Prostate gland (tissue), 2 donors: ENCODE measurements at regions not wholly inside any gene's neighbourhood (a gene's known extent, or its start where the extent isn't known, plus 50 kb on each side); places are given as distances from the start of the nearest gene placed in this dataset.

Experiments used
- POLR2A ChIP-seq: fragments of 450-650 bp; IDR thresholded peaks from one replicate; pipeline ENCODE4 v1.6.1; 2016; ENCODE audit warnings: antibody characterized with exemption, mild to moderate bottlenecking
- TF ChIP-seq, protein P1 (sequence below), 4 experiments: fragments of 200-600 bp in 2 of 4; fragments of 450-650 bp in 2 of 4; sonication (generic) in 2 of 4; IDR thresholded peaks; 1 replicate in 3 of 4; 2 replicates in 1 of 4; pipeline ENCODE4 v1.5.1; 2016 to 2019; ENCODE audit warnings: antibody characterized with exemption in 4 of 4, mild to moderate bottlenecking in 2 of 4, moderate library complexity in 2 of 4

DNA sequence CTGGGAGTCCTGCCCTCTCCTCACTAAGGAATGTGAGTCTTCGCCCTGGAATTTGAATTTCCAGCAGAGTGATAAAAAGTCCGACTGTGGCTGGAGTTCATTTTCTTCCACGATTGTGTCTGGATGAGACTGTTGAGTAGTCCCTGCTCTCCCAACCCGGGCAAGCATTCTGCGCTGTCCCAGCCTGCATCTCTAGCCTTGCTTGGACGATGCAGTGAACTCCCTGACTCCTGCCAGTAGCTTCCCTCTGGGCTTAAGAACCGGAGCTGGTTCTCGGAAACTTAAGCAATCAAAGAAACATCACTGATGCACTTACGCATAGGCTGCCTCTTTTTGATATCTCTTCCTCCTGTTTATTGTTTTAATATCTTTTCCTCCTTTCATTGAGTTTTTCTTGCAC lies 116.0 kb upstream of the FZD8 start:
- TF ChIP-seq, protein P1, sequence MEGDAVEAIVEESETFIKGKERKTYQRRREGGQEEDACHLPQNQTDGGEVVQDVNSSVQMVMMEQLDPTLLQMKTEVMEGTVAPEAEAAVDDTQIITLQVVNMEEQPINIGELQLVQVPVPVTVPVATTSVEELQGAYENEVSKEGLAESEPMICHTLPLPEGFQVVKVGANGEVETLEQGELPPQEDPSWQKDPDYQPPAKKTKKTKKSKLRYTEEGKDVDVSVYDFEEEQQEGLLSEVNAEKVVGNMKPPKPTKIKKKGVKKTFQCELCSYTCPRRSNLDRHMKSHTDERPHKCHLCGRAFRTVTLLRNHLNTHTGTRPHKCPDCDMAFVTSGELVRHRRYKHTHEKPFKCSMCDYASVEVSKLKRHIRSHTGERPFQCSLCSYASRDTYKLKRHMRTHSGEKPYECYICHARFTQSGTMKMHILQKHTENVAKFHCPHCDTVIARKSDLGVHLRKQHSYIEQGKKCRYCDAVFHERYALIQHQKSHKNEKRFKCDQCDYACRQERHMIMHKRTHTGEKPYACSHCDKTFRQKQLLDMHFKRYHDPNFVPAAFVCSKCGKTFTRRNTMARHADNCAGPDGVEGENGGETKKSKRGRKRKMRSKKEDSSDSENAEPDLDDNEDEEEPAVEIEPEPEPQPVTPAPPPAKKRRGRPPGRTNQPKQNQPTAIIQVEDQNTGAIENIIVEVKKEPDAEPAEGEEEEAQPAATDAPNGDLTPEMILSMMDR (IDR thresholded peaks at IDR 0.05): no peak
- TF ChIP-seq POLR2A: no peak
